NOMO-1 treated with DMSO at 0.1 percent for 48 hours (cell line): ENCODE measurements at regions not wholly inside any gene's neighbourhood (a gene's known extent, or its start where the extent isn't known, plus 50 kb on each side); places are given as distances from the start of the nearest gene placed in this dataset.
"Not testable (repeated sequence)": the region's sequence is repeated elsewhere in the genome, so short reads cannot be mapped to it uniquely, and the experiment has no call there.

Experiments
- DNase-seq: peaks from one replicate; lab custom pipeline; 2025; ENCODE audit not compliant: unreplicated experiment; lab: John Stamatoyannopoulos, UW

- no peak for DNase-seq
Measured at GRCh38 chr3:193114431-193115340, 126.3 kb upstream of the PLAAT1 start.

DNA sequence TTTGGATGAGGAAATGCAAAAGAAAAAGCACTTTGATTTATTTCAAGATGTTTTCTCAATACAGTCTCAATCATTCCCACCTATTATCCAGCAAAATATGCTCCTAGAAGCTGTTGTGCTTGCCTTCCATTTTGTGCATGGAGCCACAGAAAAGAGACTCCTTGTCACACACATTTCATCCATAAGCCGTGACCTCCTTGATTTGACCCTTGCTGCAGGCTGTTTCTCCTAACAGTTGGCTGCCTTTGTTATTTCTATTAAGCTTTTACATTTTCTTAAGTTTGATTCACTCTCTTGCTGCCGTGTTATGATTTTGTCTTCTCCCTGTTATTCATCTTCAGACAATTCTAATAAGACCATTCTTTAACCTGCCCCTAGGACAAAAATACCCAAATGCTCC lies 124.2 kb upstream of the PLAAT1 start:
- no peak for DNase-seq

- DNase-seq, result no peak
Measured at GRCh38 chr3:193118907-193119306, 122.1 kb upstream of the PLAAT1 start.

- no peak for DNase-seq
Measured at GRCh38 chr3:193119926-193120325, 121.1 kb upstream of the PLAAT1 start.

GRCh38 chr3:193124861-193125260 lies 116.2 kb upstream of the PLAAT1 start:
- DNase-seq, result no peak

DNA sequence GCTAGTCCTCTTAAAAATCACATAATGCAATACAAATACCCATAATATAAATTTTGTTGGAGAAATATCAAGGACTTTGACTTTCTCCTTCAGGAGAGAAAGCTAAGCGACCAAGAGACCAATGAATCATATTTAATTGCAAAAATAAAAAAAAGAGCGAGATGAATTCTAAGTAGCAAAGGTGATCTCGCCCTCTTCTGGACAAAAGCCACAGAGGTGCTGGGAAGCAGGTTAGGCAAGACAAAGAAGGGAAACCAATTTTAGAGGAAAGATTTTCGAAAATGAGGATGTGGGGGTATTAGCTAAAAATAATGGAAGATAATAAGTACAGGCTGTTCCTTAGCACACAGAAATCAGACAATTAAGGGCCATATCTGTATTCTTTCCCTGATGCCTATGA lies 111.4 kb upstream of the PLAAT1 start:
- DNase-seq, result no peak

DNA sequence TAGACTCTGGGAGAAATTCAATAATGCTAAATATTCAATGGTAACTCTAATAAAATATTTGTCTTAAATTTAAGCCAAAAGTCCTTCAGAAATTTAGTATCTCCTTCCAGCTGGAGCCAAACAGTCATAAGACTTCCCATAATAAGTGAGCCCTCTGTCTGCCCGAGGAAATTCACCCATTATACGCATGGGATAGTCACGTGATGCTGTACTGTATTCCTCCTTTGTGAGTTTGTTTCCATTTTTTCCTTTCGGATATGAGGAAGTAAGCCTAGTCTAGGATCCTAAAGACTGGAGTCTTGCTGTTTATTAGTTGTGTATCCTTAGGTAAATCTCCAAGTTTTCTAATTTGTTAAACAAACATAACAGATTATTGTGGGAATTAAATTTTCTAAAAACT lies 110.4 kb upstream of the PLAAT1 start:
- no peak for DNase-seq

DNA sequence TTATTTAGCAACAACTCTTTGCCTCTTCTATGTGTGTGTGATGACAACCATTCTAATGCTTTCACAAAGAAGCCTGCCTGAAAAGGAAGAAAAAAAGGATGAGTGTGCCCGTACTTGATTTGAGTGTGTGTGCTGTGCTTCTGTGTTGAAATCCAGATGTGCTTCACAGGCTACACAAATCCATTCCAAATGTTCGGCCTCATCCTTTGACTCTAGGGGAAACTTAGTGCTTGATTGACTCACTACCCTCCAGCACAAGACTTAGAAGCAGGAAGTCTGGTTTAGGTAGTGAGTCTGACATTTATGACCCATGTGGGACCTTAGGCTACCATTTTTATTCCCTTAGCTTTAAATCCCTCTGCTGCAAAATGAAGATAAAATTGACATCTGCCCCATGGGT lies 108.8 kb upstream of the PLAAT1 start:
- no peak for DNase-seq

DNA sequence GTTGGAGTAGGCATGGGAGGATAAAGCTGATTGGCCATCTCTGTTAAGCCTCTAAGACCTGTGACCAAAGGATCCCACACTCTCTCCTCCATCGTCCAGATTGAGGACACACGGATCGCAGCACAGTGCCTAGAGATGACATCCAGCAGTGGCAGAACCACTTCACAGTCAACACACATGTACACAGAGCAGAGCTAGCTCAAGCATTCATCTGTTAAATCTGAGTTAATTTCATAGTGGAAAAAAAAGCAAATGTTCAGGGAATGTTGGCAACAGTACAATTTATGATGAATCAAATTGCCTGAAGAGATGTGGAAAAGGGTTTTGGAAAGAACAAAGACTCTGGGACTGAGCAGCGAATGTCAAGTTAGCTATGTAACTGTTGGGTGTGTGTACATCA lies 108.1 kb upstream of the PLAAT1 start:
- DNase-seq, result no peak

DNA sequence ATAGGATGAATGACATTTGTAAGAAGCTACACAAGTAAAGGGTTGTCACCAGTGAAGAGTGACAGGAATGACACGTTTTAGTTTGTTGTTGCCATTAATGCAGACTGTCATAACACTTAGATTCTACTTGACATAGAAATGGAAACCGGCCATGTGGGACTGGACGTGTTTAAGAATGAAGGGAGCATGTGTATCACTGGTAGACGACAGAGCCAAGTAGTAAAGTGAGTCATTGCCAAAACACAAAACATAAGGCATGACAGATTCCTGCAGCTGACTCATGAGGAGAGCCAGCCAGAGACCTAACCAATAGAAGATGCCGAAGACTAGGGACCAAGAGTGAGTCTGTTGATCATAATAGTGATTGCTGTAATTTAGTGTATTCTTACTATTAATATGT lies 106.2 kb upstream of the PLAAT1 start:
- no peak for DNase-seq

GRCh38 chr3:193140381-193140780 lies 100.6 kb upstream of the PLAAT1 start:
- no peak for DNase-seq

DNA sequence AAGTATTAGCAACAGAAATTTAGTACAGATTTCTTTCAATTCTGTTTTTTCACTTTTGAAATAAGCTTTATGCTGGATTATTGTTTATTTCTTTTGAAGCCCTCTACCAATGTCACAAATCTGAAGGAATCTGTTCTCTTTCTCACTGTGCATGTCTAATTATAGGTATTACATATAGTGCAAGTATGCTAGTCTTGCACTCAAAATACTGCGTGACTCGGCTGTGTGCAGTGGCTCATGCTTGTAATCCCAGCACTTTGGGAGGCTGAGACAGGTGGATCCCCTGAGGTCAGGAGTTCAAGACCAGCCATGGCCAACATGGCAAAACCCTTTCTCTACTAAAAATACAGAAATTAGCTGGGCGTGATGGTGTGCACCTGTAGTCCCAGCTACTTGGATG lies 95.8 kb upstream of the PLAAT1 start:
- DNase-seq, result no peak

DNA sequence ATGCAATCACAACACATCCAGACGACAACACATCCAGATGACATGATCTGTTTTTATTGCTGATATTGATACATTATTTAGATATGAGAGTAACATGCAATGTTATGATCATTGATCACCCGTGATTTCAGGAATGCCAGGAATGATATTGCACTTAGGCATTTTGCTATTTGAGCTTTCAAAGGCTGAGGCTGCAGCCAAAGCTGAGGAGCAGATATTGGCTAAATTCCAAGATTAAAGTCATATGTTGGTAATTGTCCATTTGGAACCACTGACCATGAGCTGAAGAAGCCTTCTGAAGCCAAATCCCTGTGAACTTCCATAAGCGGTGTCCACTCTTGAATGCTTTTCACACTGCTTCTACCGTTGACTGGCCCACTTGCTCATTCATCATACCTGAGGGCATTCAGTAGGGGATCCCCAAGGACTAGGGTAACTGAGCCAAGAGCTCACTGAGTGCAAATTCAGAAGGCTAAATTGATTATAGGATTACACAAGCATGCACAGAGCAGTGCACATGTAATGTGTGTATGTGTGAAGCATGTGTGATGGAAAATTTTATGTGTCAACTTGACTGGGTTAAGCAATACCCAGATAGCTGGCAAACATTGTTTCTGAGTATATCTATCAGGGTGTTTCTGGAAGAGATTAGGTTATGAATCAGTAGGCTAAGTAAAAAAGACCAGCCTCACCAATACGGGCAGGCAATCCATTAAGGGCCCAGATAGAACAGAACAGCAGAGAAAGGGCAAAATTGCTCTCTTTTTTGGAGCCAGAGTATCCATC lies 92.1 kb upstream of the PLAAT1 start:
- no peak for DNase-seq

GRCh38 chr3:193149998-193150397 lies 91.0 kb upstream of the PLAAT1 start:
- DNase-seq, result peak; percentile 37

DNA sequence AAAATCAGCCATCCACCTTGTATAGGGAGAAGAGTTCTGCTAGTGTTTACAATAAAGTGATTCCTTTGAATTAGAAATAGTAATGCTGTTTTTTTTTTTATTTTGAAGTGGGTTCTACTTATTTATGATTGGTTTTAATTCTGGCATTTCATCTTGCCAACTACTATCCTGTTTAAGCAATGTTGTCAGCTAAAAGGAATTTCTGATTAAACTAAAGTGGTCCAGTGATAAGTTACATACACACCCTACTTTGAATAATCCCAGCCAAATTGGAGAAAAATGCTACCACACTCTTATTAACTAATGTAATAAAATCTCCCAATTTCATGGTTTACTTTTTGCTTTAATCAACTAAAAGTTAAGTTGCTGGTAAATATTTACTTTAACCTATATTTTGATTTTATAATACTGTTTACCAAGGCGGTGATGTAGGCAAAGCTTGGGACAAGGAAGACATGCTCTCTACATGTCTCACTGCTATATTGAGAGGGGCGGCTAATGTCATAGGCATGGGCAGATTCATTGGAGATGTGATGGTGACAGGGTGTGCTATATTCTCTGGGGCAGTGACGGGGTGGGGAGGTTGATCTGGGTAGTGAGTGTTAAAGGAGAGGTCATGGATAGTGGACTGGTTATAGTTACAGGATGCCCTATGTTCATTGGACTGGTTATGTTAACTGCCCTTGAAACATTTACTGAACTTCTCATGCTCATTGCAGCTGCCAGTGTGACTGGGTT lies 85.8 kb upstream of the PLAAT1 start:
- DNase-seq, result not testable (repeated sequence)

DNA sequence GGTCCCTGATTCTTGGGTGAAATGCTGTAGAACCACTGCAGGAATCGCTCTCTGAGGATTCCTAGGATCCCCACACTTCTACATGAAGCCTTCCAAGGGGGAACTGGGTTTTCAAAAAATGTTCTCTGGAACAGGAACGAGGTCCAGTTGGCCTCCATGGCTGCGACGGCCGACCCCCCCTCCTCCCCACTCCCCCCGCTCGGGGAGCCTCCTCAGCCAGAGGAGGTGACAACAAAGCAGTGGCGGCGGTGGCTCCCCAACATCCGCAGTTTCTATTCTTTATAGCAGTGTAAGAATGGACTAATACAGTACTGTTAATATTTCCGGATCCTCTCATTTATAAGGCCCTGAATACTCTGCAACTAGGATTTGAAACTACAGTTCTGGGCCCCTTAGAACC lies 84.0 kb upstream of the PLAAT1 start:
- DNase-seq, result no peak

GRCh38 chr3:193165431-193166120 lies 75.4 kb upstream of the PLAAT1 start:
- DNase-seq, result no peak

- DNase-seq, result no peak
Measured at GRCh38 chr3:193168931-193169330, 72.1 kb upstream of the PLAAT1 start.

DNA sequence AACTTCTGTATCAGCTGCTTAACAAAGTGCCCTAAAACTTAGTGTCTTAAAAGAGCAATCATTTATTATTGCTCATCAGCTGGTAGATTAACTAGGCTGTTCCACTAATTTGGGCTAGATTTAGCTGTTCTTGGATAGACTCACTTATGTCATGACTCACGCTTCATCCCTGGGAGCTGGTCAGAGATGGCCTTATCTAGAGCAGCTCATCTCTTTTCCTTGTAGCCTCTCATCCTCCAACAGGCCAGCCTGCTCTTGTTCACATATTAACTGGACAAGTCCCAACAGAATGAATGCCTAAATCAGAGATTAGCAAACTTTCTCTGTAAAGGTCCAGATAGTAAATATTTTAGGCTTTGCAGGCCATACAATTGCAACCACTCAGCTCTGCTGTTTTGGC lies 66.9 kb upstream of the PLAAT1 start:
- no peak for DNase-seq

DNA sequence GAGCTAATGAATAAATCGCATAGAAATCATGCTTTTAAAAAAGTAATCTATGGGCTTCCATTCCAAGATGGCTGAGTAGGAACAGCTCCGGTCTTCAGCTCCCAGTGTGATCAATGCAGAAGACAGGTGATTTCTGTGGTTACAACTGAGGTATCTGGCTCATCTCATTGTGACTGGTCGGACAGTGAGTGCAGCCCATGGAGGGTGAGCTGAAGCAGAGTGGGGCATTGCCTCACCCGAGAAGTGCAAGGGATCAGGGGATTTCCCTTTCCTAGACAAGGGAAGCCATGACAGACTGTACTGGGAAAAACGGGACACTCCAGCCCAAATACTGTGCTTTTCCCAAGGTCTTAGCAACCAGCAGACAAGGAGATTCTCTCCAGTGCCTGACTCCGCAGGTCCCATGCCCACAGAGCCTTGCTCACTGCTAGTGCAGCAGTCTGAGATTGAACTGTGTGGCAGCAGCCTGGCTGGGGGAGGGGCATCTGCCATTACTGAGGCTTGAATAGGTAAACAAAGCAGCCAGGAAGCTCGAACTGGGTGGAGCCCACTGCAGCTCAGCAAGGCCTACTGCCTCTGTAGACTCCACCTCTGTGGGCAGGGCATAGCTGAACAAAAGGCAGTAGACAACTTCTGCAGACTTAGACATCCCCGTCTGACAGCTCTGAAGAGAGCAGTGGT lies 61.5 kb upstream of the PLAAT1 start:
- not testable (repeated sequence) for DNase-seq
